Loucy (cell line): ENCODE measurements at regions not wholly inside any gene's neighbourhood (a gene's known extent, or its start where the extent isn't known, plus 50 kb on each side); places are given as distances from the start of the nearest gene placed in this dataset.

Source experiments
- EZH2phosphoT487 ChIP-seq: fragments of 200-600 bp; IDR thresholded peaks from 2 replicates; pipeline ENCODE4 v1.6.1; 2018; ENCODE audit warnings: antibody characterized with exemption, mild to moderate bottlenecking, moderate library complexity, borderline replicate concordance
- TF ChIP-seq, protein P1 (sequence below): fragments of 200-600 bp; sonication (generic); conservative IDR thresholded peaks from 2 replicates; pipeline ENCODE4 v1.5.1; 2014; ENCODE audit warnings: mild to moderate bottlenecking, antibody characterized with exemption, low read length

GRCh38 chr9:91116211-91116610 is 245.5 kb downstream of the AUH start:
- TF ChIP-seq, protein P1, sequence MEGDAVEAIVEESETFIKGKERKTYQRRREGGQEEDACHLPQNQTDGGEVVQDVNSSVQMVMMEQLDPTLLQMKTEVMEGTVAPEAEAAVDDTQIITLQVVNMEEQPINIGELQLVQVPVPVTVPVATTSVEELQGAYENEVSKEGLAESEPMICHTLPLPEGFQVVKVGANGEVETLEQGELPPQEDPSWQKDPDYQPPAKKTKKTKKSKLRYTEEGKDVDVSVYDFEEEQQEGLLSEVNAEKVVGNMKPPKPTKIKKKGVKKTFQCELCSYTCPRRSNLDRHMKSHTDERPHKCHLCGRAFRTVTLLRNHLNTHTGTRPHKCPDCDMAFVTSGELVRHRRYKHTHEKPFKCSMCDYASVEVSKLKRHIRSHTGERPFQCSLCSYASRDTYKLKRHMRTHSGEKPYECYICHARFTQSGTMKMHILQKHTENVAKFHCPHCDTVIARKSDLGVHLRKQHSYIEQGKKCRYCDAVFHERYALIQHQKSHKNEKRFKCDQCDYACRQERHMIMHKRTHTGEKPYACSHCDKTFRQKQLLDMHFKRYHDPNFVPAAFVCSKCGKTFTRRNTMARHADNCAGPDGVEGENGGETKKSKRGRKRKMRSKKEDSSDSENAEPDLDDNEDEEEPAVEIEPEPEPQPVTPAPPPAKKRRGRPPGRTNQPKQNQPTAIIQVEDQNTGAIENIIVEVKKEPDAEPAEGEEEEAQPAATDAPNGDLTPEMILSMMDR = no peak
- TF ChIP-seq EZH2phosphoT487 = no peak
